Ovary (tissue), 3 donors: ENCODE measurements at regions not wholly inside any gene's neighbourhood (a gene's known extent, or its start where the extent isn't known, plus 50 kb on each side); places are given as distances from the start of the nearest gene placed in this dataset.

ENCODE experiments used
- CTCF ChIP-seq, 3 donors: fragments of 450-650 bp in 2 of 3; fragments of 200-600 bp in 1 of 3; IDR thresholded peaks; one replicate each; pipeline versions ENCODE4 v1.5.1 to v1.8.0; 2016 to 2022; ENCODE audit warnings: antibody characterized with exemption in 3 of 3, mild to moderate bottlenecking in 1 of 3
- POLR2A ChIP-seq: fragments of 450-650 bp; IDR thresholded peaks from one replicate; pipeline ENCODE4 v1.6.1; 2017; ENCODE audit warnings: antibody characterized with exemption, mild to moderate bottlenecking, moderate library complexity
- donor health status: DM: no; HTN: no; CAD: no.

- TF ChIP-seq POLR2A (no peak), CTCF (IDR thresholded peaks at IDR 0.05) (no peak)
Observed at GRCh38 chr9:109831998-109832658, 52.1 kb downstream of the PALM2AKAP2 start.
